Right atrium auricular region (tissue), 2 donors: ENCODE measurements at regions not wholly inside any gene's neighbourhood (a gene's known extent, or its start where the extent isn't known, plus 50 kb on each side); places are given as distances from the start of the nearest gene placed in this dataset.

Source experiments
- DNase-seq: peaks from one replicate; pipeline ENCODE4 v3.0.0-alpha.2; 2019; ENCODE audit warnings: low spot score
- H3K27ac ChIP-seq, 2 donors: fragments of 200-600 bp; sonication (generic); 1 replicate in 1 of 2; 2 replicates in 1 of 2; pipeline ENCODE4 v1.5.1; 2016 to 2019
- H3K27me3 ChIP-seq, 2 donors: fragments of 200-600 bp; sonication (generic); one replicate each; pipeline versions ENCODE4 v1.5.1 to v1.6.0; 2017 to 2019
- H3K36me3 ChIP-seq: fragments of 200-600 bp; sonication (generic); one replicate; pipeline ENCODE4 v1.5.1; 2016
- H3K4me1 ChIP-seq, 2 donors: fragments of 200-600 bp; sonication (generic); one replicate each; pipeline versions ENCODE4 v1.5.1 to v1.6.0; 2017 to 2019
- H3K4me3 ChIP-seq, 2 donors: fragments of 200-600 bp; sonication (generic); 1 replicate in 1 of 2; 2 replicates in 1 of 2; pipeline ENCODE4 v1.5.1; 2017 to 2019; ENCODE audit warnings: mild to moderate bottlenecking in 1 of 2, moderate library complexity in 1 of 2
- H3K9me3 ChIP-seq, 2 donors: fragments of 200-600 bp; sonication (generic); one replicate each; pipeline ENCODE4 v1.5.1; 2019
- TF ChIP-seq, protein P1 (sequence below), 2 donors: fragments of 200-600 bp; sonication (generic); IDR thresholded peaks; one replicate each; pipeline ENCODE4 v1.5.1; 2019; ENCODE audit warnings: antibody characterized with exemption in 2 of 2

DNA sequence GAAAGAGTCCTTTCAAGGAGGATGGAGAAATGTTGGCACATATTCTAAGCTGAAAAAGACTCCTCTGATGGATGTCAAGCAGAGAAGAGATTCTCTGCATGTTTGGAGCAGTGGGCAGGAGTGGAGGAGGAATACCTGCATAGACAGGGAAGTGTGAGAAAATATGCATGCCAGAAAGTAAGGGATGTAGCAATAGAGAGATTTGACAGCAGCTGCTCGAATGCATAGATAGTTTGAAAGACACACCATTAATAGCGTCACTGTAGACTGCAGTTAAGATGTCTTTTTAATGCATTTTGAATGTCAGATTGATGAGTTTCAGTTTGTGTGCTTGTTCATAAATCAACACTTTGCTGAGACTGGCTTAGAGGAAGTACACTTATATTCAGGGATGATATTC is 169.9 kb upstream of the POT1 start:
- no peak for DNase-seq

DNA sequence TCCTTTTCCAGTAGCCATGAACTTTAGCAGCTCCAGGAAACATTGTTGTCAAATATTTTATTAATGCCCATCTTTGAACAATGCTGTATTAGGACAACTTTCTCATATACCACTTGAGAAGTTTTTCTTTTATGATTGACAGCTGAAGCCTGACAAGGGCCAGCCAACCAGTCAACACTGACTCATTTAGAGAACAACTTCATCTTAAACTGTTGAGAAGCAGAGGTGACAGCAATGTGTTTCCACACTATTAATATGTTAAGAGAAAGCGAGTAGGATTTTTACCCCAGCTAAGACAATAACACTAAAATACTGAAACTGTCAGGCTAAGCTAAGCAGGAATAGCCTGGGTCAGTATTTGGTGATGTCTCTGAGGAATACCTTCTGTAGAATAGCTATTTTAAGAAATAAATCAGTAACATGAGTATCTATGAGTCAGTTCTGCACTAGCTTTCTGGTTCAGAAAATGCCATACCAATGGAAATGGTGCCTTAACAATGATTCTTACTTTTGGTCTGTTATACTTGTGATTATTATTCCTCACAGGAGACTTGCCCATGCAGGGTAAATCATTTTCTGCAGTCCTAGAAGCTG is 168.8 kb upstream of the POT1 start:
- Histone ChIP-seq H3K36me3 (no peaks in the 10 kb centered on the region), H3K4me3 (no peak overlapping the region), H3K27ac (no peak overlapping the region), H3K4me1 (no peaks in the 10 kb centered on the region), H3K27me3 (no peaks in the 10 kb centered on the region), H3K9me3 (no peaks in the 10 kb centered on the region)
- TF ChIP-seq, protein P1, sequence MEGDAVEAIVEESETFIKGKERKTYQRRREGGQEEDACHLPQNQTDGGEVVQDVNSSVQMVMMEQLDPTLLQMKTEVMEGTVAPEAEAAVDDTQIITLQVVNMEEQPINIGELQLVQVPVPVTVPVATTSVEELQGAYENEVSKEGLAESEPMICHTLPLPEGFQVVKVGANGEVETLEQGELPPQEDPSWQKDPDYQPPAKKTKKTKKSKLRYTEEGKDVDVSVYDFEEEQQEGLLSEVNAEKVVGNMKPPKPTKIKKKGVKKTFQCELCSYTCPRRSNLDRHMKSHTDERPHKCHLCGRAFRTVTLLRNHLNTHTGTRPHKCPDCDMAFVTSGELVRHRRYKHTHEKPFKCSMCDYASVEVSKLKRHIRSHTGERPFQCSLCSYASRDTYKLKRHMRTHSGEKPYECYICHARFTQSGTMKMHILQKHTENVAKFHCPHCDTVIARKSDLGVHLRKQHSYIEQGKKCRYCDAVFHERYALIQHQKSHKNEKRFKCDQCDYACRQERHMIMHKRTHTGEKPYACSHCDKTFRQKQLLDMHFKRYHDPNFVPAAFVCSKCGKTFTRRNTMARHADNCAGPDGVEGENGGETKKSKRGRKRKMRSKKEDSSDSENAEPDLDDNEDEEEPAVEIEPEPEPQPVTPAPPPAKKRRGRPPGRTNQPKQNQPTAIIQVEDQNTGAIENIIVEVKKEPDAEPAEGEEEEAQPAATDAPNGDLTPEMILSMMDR (IDR thresholded peaks at IDR 0.05), result no peak
- DNase-seq, result no peak

More for the DNA sequence above, 169.9 kb upstream of the POT1 start:
- H3K27ac ChIP-seq, result no peak overlapping the region
- no peaks in the 10 kb centered on the region for H3K36me3 ChIP-seq
- no peaks in the 10 kb centered on the region for H3K9me3 ChIP-seq
- no peaks in the 10 kb centered on the region for H3K4me1 ChIP-seq
- H3K27me3 ChIP-seq, result no peaks in the 10 kb centered on the region
- no peak overlapping the region for H3K4me3 ChIP-seq
- TF ChIP-seq, protein P1 (IDR thresholded peaks at IDR 0.05), result no peak

DNA sequence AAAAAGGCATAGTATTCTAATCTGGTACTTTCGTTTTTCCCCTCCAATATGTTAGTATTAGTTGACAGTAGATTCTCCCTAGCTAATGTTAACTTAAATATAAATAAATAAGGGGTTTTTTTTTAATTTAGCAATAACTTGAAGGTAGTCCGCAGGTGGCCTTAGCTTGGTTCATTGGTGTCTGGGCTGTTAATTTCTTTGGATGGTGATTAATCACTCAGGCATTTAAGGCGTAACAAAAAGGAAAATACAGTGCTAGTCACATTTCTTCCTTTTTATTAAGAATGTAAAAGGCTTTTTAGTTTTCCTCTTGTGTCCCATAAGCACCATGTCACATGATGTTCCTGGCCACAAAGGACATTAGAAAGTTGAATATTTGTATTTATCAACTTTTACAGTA is 161.0 kb upstream of the POT1 start:
- TF ChIP-seq, protein P1 (IDR thresholded peaks at IDR 0.05), result no peak
- no peaks in the 10 kb centered on the region for H3K27me3 ChIP-seq
- no peak overlapping the region for H3K4me3 ChIP-seq
- H3K27ac ChIP-seq, result no peak overlapping the region
- H3K4me1 ChIP-seq, result no peaks in the 10 kb centered on the region
- DNase-seq, result no peak
- no peaks in the 10 kb centered on the region for H3K36me3 ChIP-seq
- H3K9me3 ChIP-seq, result no peaks in the 10 kb centered on the region

DNA sequence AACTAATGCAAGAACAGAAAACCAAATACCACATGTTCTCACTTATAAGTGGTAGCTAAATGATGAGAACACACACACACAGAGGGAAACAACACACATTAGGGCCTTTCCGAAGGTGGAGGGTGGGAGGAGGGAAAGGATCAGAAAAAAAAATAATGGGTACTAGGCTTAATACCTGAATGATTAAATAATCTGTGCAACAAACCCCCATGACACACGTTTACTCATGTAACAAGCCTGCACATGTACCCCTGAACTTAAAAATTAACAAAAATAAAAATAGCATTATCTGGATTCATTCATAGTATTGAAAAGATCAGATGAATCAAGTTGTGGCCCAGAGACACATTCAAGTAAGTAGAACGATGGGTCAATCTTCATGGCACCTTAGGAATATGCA is 159.5 kb upstream of the POT1 start:
- H3K27ac ChIP-seq, result no peak overlapping the region

DNA sequence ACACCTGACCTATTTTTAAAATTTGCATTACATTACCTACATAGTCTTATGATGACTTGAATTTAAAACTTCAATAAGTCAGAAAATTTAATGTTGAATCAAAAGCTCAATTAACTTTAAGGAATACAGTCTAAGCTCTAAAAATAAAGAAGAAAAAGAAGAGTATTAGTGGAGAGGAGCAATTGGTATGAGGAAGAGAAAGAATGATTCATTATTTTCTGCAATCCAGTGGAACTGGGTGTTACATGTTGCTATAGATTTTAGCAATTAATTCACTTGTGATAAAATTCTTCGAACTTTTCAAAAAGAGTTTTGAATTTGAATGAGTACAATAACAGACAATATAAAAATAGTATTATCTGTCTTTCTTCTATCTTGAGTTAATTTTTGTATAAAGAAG is 158.9 kb upstream of the POT1 start:
- H3K4me1 ChIP-seq, result no peaks in the 10 kb centered on the region
- H3K27me3 ChIP-seq, result no peaks in the 10 kb centered on the region
- H3K9me3 ChIP-seq, result no peaks in the 10 kb centered on the region
- DNase-seq, result no peak
- TF ChIP-seq, protein P1 (IDR thresholded peaks at IDR 0.05), result no peak
- H3K4me3 ChIP-seq, result no peak overlapping the region
- H3K27ac ChIP-seq, result no peak overlapping the region
- H3K36me3 ChIP-seq, result no peaks in the 10 kb centered on the region

More for the DNA sequence above, 159.5 kb upstream of the POT1 start:
- Histone ChIP-seq H3K4me1 (no peaks in the 10 kb centered on the region), H3K4me3 (no peak overlapping the region), H3K36me3 (no peaks in the 10 kb centered on the region), H3K27me3 (no peaks in the 10 kb centered on the region), H3K9me3 (no peaks in the 10 kb centered on the region)
- DNase-seq, result no peak
- TF ChIP-seq, protein P1 (IDR thresholded peaks at IDR 0.05), result no peak

DNA sequence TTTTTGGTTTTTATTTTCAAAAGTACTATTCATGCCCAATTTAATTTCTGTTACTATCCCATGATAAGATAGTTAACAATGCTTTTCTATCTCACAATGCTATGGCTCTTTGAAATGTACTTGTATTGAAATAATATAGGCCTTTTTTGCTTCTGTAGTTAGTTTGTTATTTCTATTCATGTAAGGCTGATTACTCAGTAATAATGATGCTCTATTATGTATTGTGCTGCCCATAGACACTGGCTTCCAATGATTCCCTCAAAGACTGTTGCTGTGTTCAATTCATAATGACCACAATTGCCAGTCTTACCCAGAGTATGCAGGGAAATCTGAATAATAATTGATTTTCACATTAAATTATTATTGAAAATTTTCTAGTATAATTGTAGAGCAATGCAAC is 155.5 kb upstream of the POT1 start:
- no peak overlapping the region for H3K4me3 ChIP-seq
- no peaks in the 10 kb centered on the region for H3K27me3 ChIP-seq
- TF ChIP-seq, protein P1 (IDR thresholded peaks at IDR 0.05), result no peak
- no peak overlapping the region for H3K27ac ChIP-seq
- no peak for DNase-seq
- H3K4me1 ChIP-seq, result no peaks in the 10 kb centered on the region
- H3K36me3 ChIP-seq, result no peaks in the 10 kb centered on the region
- H3K9me3 ChIP-seq, result no peaks in the 10 kb centered on the region
